ENCODE measurements at regions not wholly inside any gene's neighbourhood (a gene's known extent, or its start where the extent isn't known, plus 50 kb on each side); places are given as distances from the start of the nearest gene placed in this dataset.
"Not testable (repeated sequence)": the region's sequence is repeated elsewhere in the genome, so short reads cannot be mapped to it uniquely, and the experiment has no call there.

DNA sequence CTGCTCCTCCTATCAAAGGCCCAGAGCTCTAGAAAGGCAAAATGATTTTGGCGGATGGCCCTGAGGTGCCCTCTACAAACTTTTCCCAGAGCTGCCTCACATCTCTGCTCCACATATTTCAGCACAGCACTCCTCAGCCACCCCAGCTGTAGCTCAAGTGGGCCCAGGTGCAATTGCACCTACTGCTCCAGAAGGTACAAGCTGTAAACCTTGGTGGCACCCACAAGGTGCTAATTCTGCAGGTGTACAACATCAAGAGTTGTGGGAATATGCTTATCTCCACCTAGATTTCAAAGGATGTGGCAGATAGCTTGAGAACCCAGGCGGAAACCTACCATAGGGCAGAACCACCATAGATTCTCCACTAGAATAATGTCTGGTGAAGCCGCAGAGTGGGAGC is 432.2 kb downstream of the TMEM232 start:
- H3K4me3 ChIP-seq (ENCODE audit: low read length): no peak overlapping the region
- no peak for TF ChIP-seq CTCF (IDR thresholded peaks at IDR 0.05; ENCODE audit: insufficient read depth, low read depth, low read length, missing control alignments)
- no peak for DNase-seq (ENCODE audit: low read depth)

DNA sequence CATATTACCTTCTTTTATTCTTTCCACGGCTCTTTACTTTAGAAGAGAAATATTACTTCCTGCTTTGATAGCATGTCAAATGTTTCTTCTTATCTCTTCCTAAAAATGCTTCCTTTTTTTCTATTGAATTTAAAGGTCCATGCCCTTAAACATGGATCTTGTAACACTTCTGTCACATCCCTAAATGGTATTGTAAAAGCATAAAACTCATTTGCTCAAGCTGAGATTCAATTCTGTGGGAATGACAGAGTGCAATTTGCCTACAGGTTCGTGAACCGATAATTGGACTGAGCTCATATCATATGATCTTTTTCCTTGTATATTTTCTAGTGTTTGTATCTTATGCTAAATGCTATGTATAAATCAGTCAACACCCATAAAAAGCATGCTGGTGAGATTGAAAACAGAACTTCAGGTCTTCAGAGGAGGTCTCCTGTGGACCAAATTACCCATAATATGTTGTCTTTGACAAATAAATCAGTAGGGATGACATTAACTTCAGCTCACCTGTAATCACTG is 429.3 kb downstream of the TMEM232 start:
- no peak for TF ChIP-seq CTCF (IDR thresholded peaks at IDR 0.05; ENCODE audit: insufficient read depth, low read depth, low read length, missing control alignments)
- DNase-seq (ENCODE audit: low read depth): no peak

GRCh38 chr5:110304176-110304575 is 422.3 kb downstream of the TMEM232 start:
- no peak overlapping the region for H3K4me3 ChIP-seq (ENCODE audit: low read length)
- no peak for DNase-seq (ENCODE audit: low read depth)
- TF ChIP-seq CTCF (IDR thresholded peaks at IDR 0.05; ENCODE audit: insufficient read depth, low read depth, low read length, missing control alignments): no peak

More for the DNA sequence above, 429.3 kb downstream of the TMEM232 start:
- H3K4me3 ChIP-seq (ENCODE audit: low read length): no peak overlapping the region

- no peak for DNase-seq (ENCODE audit: low read depth)
- no peak for TF ChIP-seq CTCF (IDR thresholded peaks at IDR 0.05; ENCODE audit: insufficient read depth, low read depth, low read length, missing control alignments)
- no peak overlapping the region for H3K4me3 ChIP-seq (ENCODE audit: low read length)
These were observed 419.8 kb downstream of the TMEM232 start for GRCh38 chr5:110306650-110307049.

GRCh38 chr5:110309222-110309621 is 417.2 kb downstream of the TMEM232 start:
- TF ChIP-seq CTCF (IDR thresholded peaks at IDR 0.05; ENCODE audit: insufficient read depth, low read depth, low read length, missing control alignments): no peak
- DNase-seq (ENCODE audit: low read depth): no peak
- no peak overlapping the region for H3K4me3 ChIP-seq (ENCODE audit: low read length)

GRCh38 chr5:110316566-110316965 is 409.9 kb downstream of the TMEM232 start:
- not testable (repeated sequence) for H3K4me3 ChIP-seq (ENCODE audit: low read length); DNase-seq (ENCODE audit: low read depth)

GRCh38 chr5:110321117-110321516 is 405.4 kb downstream of the TMEM232 start:
- no peak for TF ChIP-seq CTCF (IDR thresholded peaks at IDR 0.05; ENCODE audit: insufficient read depth, low read depth, low read length, missing control alignments)
- no peak for DNase-seq (ENCODE audit: low read depth)
- H3K4me3 ChIP-seq (ENCODE audit: low read length): no peak overlapping the region

Measured in epithelial cell of esophagus (primary cell).